ENCODE measurements at regions not wholly inside any gene's neighbourhood (a gene's known extent, or its start where the extent isn't known, plus 50 kb on each side); places are given as distances from the start of the nearest gene placed in this dataset.
"Not testable (repeated sequence)": the region's sequence is repeated elsewhere in the genome, so short reads cannot be mapped to it uniquely, and the experiment has no call there.

GRCh38 chr5:52156809-52157208 is 630.9 kb upstream of the ITGA1 start:
- DNase-seq, result not testable (repeated sequence)

- not testable (repeated sequence) for DNase-seq
Measured at GRCh38 chr5:52165806-52166205, 621.9 kb upstream of the ITGA1 start.

- no peak for DNase-seq
Measured at GRCh38 chr5:52173133-52173532, 614.6 kb upstream of the ITGA1 start.

GRCh38 chr5:52177193-52177592 is 610.5 kb upstream of the ITGA1 start:
- DNase-seq, result no peak

- no peak for DNase-seq
Measured at GRCh38 chr5:52181403-52181802, 606.3 kb upstream of the ITGA1 start.

- DNase-seq, result no peak
Measured at GRCh38 chr5:52190737-52191136, 597.0 kb upstream of the ITGA1 start.

GRCh38 chr5:52199833-52200232 is 587.9 kb upstream of the ITGA1 start:
- no peak for DNase-seq

- no peak for DNase-seq
Measured at GRCh38 chr5:52202256-52202655, 585.5 kb upstream of the ITGA1 start.

- DNase-seq, result no peak
Measured at GRCh38 chr5:52204310-52204709, 583.4 kb upstream of the ITGA1 start.
